ENCODE measurements at regions not wholly inside any gene's neighbourhood (a gene's known extent, or its start where the extent isn't known, plus 50 kb on each side); places are given as distances from the start of the nearest gene placed in this dataset.

DNA sequence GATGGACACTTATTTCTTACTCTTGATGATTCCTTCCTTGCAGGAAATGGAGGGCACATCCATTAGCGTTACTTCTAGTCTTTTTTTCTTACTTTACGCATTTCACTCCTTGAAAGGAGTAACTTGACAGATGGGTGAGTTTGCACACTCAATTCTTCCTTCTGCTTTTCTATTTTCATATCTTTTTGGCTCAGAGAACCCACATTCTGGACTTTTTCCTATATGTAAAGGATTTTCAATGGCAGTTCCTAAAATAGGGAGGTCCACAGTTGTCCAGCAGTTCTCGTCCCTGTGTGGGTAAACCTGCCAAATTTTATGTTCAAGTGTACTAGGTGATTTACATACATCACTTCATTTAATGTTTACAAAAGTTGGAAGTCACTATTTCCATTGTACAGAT lies 440.0 kb upstream of the KIRREL3 start:
- TF ChIP-seq CTCF (IDR thresholded peaks at IDR 0.05) (no peak), POLR2A (IDR thresholded peaks at IDR 0.05) (no peak)

Data from uterus (tissue), 2 donors.